Upper lobe of left lung (tissue), 6 donors: ENCODE measurements at regions not wholly inside any gene's neighbourhood (a gene's known extent, or its start where the extent isn't known, plus 50 kb on each side); places are given as distances from the start of the nearest gene placed in this dataset.
A peak's percentile ranks its signal among the peaks of the same experiment; 100 is the strongest.

Source experiments
- ATAC-seq, 2 donors: fragments of 200-7000 bp; cut with Tn5 transposase; one replicate each; pipeline ENCODE4 v1.9.1; 2022; ENCODE audit warnings: mild to moderate bottlenecking in 2 of 2, moderate library complexity in 2 of 2; ENCODE audit not compliant: low FRiP score in 2 of 2
- DNase-seq, 2 donors: peaks; one replicate each; pipeline ENCODE4 v3.0.0-alpha.2; 2019 to 2020
- H3K27ac ChIP-seq, 4 donors: fragments of 200-600 bp; sonication (generic); one replicate each; pipeline ENCODE4 v1.5.1; 2016 to 2019
- H3K27me3 ChIP-seq, 4 donors: fragments of 200-600 bp; sonication (generic); one replicate each; pipeline ENCODE4 v1.5.1; 2017 to 2019
- H3K36me3 ChIP-seq, 4 donors: fragments of 200-600 bp; sonication (generic); one replicate each; pipeline ENCODE4 v1.5.1; 2016 to 2019
- H3K4me1 ChIP-seq, 4 donors: fragments of 200-600 bp; sonication (generic); one replicate each; pipeline ENCODE4 v1.5.1; 2018 to 2019
- H3K4me3 ChIP-seq, 4 donors: fragments of 200-600 bp; sonication (generic); one replicate each; pipeline ENCODE4 v1.5.1; 2017 to 2019; ENCODE audit warnings: mild to moderate bottlenecking in 2 of 4, moderate library complexity in 1 of 4
- H3K9me3 ChIP-seq, 4 donors: fragments of 200-600 bp; sonication (generic); one replicate each; pipeline ENCODE4 v1.5.1; 2018 to 2019
- EP300 ChIP-seq, 4 donors: sonication (generic); formaldehyde crosslinking; IDR thresholded peaks; one replicate each; pipeline ENCODE4 v1.5.1; 2017; ENCODE audit warnings: antibody characterized with exemption in 4 of 4, control low read depth in 2 of 4
- POLR2A ChIP-seq, 4 donors: fragments of 450-650 bp; IDR thresholded peaks; one replicate each; pipeline ENCODE4 v1.5.1; 2016 to 2017; ENCODE audit warnings: antibody characterized with exemption in 4 of 4, mild to moderate bottlenecking in 2 of 4
- POLR2AphosphoS5 ChIP-seq, 2 donors: sonication (generic); formaldehyde crosslinking; IDR thresholded peaks; one replicate each; pipeline ENCODE4 v1.5.1; 2017; ENCODE audit warnings: antibody characterized with exemption in 2 of 2
- WGBS, 2 donors: methylation state at CpG; one replicate each; pipeline ENCODE4 v1.1.5; 2017 to 2018; 5-methylcytosine and 5-hydroxymethylcytosine counted together
- TF ChIP-seq, protein P1 (sequence below), 6 experiments: fragments of 450-650 bp in 4 of 6; fragments of 200-600 bp in 2 of 6; sonication (generic) in 2 of 6; IDR thresholded peaks; one replicate each; pipeline ENCODE4 v1.5.1; 2016 to 2019; ENCODE audit warnings: antibody characterized with exemption in 6 of 6
- donor health status: DM: no; HTN: no; CAD: no; lungs with moderate emphysema.
- donor health status: DM: no; HTN: yes; CAD: no; lungs with severe emphysema.

DNA sequence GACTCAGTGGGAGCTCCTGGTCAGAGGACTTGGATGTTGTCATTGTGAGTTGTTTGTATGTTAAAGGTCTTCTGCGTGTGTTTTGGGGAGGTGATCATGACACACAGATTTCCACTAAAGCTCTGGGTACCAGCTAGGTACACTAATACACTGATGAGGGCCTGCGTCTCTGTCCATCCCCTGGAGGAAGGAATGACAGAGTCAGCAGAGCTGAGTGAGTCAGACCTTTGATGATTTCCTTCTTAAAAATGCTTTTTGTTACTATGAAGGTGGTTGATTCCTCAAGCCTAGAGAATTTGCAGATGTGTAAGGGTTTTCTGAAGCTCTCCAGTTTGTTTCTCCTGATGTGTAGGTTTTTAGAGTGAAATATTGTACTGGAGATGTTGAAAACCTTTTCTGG is 424.1 kb upstream of the TPM1 start:
- 90 to 97% methylated on average over 2 of the region's 2 CpGs for WGBS, 2 donors
- Histone ChIP-seq H3K36me3 (no peaks in the 10 kb centered on the region), H3K4me3 (no peak overlapping the region), H3K9me3 (no peaks in the 10 kb centered on the region), H3K27me3 (no peaks in the 10 kb centered on the region), H3K27ac (no peak overlapping the region), H3K4me1 (no peaks in the 10 kb centered on the region)
- ATAC-seq (peak in 1 of 2 donors; percentile 63), DNase-seq (no peak)
- no peak for TF ChIP-seq POLR2A (IDR thresholded peaks at IDR 0.05)
- TF ChIP-seq, protein P1, sequence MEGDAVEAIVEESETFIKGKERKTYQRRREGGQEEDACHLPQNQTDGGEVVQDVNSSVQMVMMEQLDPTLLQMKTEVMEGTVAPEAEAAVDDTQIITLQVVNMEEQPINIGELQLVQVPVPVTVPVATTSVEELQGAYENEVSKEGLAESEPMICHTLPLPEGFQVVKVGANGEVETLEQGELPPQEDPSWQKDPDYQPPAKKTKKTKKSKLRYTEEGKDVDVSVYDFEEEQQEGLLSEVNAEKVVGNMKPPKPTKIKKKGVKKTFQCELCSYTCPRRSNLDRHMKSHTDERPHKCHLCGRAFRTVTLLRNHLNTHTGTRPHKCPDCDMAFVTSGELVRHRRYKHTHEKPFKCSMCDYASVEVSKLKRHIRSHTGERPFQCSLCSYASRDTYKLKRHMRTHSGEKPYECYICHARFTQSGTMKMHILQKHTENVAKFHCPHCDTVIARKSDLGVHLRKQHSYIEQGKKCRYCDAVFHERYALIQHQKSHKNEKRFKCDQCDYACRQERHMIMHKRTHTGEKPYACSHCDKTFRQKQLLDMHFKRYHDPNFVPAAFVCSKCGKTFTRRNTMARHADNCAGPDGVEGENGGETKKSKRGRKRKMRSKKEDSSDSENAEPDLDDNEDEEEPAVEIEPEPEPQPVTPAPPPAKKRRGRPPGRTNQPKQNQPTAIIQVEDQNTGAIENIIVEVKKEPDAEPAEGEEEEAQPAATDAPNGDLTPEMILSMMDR (IDR thresholded peaks at IDR 0.05): no peak
- TF ChIP-seq POLR2AphosphoS5 (IDR thresholded peaks at IDR 0.05): no peak
- TF ChIP-seq EP300 (IDR thresholded peaks at IDR 0.05): no peak

DNA sequence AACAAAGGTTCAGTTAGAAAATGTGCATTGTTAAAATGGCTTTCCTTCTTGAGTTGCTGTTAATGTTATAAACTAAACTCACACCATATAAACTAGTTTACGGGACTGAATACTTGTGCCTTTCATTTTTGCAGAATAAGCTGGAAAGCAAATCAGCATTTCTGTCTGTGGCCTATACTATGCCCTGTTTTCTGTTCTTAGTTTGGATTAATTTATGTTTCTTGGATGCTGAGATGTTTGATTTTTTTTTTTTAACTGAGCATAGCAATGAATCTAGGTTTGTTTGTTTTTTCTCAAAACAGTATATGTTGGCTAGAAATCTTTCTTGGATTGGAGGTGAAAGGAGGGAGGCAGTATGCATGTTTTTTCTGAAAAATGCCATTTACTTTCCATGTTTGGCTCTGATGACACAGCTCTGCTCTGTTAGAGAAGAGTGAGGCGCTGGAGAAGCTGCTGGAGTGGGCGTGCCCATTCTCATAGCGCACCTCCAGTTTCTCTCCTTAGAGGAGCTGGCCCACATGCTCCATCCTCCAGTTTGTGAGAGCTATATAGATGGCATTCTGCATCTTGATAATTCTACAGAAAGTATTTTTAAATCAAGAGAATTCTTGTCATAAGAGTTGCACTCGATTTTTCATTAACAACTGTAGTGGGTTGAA is 423.6 kb upstream of the TPM1 start:
- no peak overlapping the region for H3K4me3 ChIP-seq
- TF ChIP-seq, protein P1 (IDR thresholded peaks at IDR 0.05): no peak
- TF ChIP-seq EP300 (IDR thresholded peaks at IDR 0.05) (no peak), POLR2AphosphoS5 (IDR thresholded peaks at IDR 0.05) (no peak), POLR2A (IDR thresholded peaks at IDR 0.05) (no peak)
- no peaks in the 10 kb centered on the region for H3K4me1 ChIP-seq
- DNase-seq: no peak
- no peaks in the 10 kb centered on the region for H3K27me3 ChIP-seq
- ATAC-seq: no peak
- no peaks in the 10 kb centered on the region for H3K9me3 ChIP-seq
- H3K36me3 ChIP-seq: no peaks in the 10 kb centered on the region
- no peak overlapping the region for H3K27ac ChIP-seq
- 83 to 94% methylated on average over 5 of the region's 5 CpGs for WGBS, 2 donors

DNA sequence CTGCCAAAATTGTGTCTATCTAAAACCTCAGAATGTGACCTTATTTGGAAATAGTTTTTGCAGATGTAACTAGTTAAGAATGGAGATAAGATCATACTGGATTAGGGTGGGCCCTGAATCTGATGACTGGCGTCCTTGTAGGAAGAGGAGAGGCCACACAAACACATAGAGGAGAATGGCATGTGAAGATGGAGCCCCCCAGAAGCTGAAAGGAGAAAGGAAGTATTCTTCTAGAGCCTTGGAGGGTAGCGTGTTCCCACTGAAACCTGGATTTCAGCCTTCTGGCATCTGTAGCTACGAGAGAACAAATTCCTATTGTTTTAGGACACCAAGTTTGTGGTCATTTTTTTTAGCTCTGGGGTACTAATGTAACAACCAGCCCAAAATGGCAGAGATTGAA is 423.0 kb upstream of the TPM1 start:
- WGBS, 2 donors: 86 to 93% methylated on average over 3 of the region's 3 CpGs
- DNase-seq: no peak
- H3K9me3 ChIP-seq: no peaks in the 10 kb centered on the region

DNA sequence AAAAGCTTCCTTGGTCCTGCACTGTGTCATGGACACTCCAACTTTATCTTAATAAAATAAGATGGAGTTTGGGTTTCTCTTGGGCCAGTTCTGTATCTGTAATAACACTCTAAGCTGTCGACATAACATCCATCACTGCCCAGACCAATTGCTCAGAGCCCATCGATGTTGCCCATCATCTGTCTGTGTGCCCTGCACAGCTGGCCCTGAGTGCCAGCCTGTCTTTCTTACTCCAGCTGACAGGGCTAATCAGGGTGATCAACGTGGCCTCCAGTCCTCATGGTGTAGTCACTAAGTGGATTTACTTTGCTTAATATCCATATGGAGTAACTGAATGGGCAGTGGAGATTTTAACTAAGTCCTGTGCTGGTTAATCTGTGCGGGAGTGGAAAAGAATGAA is 419.8 kb upstream of the TPM1 start:
- Histone ChIP-seq H3K36me3 (no peaks in the 10 kb centered on the region), H3K9me3 (no peaks in the 10 kb centered on the region), H3K27ac (no peak overlapping the region), H3K4me3 (no peak overlapping the region), H3K4me1 (peaks cover 0 to 3% (median 0%) of the 10 kb centered on the region in 4 donors), H3K27me3 (no peaks in the 10 kb centered on the region)
- TF ChIP-seq POLR2A (IDR thresholded peaks at IDR 0.05) (no peak), EP300 (IDR thresholded peaks at IDR 0.05) (no peak)
- 67 to 72% methylated on average over 4 of the region's 4 CpGs for WGBS, 2 donors
- ATAC-seq: no peak
- no peak for DNase-seq

More for the DNA sequence above, 423.0 kb upstream of the TPM1 start:
- H3K27me3 ChIP-seq: no peaks in the 10 kb centered on the region
- ATAC-seq: peak in 1 of 2 donors; percentile 34
- H3K36me3 ChIP-seq: no peaks in the 10 kb centered on the region
- no peak overlapping the region for H3K4me3 ChIP-seq
- no peak for TF ChIP-seq EP300 (IDR thresholded peaks at IDR 0.05)
- H3K27ac ChIP-seq: no peak overlapping the region
- H3K4me1 ChIP-seq: no peaks in the 10 kb centered on the region

DNA sequence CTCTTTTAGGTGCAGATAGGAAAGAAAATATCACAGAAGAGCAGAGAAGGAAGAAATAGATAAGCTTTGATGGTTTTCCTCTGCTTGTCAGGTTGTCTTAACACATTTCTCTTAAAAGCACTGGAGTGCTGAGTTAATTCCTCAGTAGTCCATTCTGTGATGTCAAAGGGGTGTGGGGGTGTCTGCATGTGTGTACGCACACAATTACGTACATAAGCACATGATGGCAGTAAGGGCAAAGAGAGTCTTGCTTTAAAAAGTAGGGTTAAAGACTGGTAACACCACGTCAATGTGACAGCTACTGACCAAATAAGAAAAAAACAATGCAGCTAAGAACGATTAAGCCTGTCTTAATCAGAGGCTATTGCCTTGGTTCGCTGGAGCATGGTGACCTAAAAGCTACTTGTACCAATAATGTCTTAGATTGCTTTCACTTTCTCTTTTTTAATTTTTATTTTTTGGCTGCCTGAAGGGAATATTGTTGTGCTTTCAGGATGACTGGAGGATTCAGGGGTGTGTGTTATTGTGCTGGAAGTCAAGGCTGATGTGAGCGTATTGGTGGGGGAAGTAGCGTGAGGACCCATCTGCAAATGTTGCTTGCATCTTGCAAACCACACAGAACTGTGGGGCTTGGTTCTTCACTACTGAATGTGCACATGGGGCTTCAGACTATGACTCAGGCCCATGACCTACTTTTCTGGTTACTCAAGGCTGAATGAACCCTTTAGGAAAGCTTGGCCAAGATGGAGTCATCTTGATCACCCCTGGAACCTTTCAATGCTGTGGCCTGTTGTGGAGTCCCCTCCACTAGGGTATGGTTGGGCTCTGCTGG is 417.8 kb upstream of the TPM1 start:
- Histone ChIP-seq H3K36me3 (no peaks in the 10 kb centered on the region), H3K9me3 (no peaks in the 10 kb centered on the region), H3K27me3 (no peaks in the 10 kb centered on the region), H3K27ac (peak overlapping the region in 1 of 4 donors; percentile 13), H3K4me3 (no peak overlapping the region), H3K4me1 (peaks cover 0 to 3% (median 0%) of the 10 kb centered on the region in 4 donors)
- ATAC-seq (peak; percentile 37 to 91), DNase-seq (no peak)
- 73 to 75% methylated on average over 7 of the region's 7 CpGs for WGBS, 2 donors
- TF ChIP-seq, protein P1 (IDR thresholded peaks at IDR 0.05): no peak
- TF ChIP-seq POLR2A (IDR thresholded peaks at IDR 0.05) (no peak), POLR2AphosphoS5 (IDR thresholded peaks at IDR 0.05) (no peak), EP300 (IDR thresholded peaks at IDR 0.05) (no peak)
